Bronchial epithelial cell (primary cell): ENCODE measurements at regions not wholly inside any gene's neighbourhood (a gene's known extent, or its start where the extent isn't known, plus 50 kb on each side); places are given as distances from the start of the nearest gene placed in this dataset.

Experiments
- DNase-seq: peaks from one replicate; pipeline ENCODE4 v3.0.0-alpha.2; 2010; ENCODE audit warnings: low read depth
- FAIRE-seq: peaks from 2 replicates; lab custom pipeline; 2011; peaks lifted over from hg19 to GRCh38; lab: Jason Lieb, UNC
- H3K27me3 ChIP-seq: 2 replicates; pipeline ENCODE4 v1.5.1; 2011; ENCODE audit warnings: low read length; ENCODE audit not compliant: control insufficient read depth, insufficient read depth
- H3K36me3 ChIP-seq: 2 replicates; pipeline ENCODE4 v1.5.1; 2011; ENCODE audit warnings: low read length; ENCODE audit not compliant: control insufficient read depth, insufficient read depth
- H3K4me3 ChIP-seq: 2 replicates; pipeline ENCODE4 v1.5.1; 2011; ENCODE audit warnings: mild to moderate bottlenecking, low read depth, low read length, control low read depth
- TF ChIP-seq, protein P1 (sequence below): IDR thresholded peaks from 2 replicates; pipeline ENCODE4 v1.5.1; 2011; ENCODE audit warnings: mild to moderate bottlenecking, moderate library complexity, low read length, control low read depth, inconsistent platforms; ENCODE audit not compliant: insufficient read depth, severe bottlenecking

DNA sequence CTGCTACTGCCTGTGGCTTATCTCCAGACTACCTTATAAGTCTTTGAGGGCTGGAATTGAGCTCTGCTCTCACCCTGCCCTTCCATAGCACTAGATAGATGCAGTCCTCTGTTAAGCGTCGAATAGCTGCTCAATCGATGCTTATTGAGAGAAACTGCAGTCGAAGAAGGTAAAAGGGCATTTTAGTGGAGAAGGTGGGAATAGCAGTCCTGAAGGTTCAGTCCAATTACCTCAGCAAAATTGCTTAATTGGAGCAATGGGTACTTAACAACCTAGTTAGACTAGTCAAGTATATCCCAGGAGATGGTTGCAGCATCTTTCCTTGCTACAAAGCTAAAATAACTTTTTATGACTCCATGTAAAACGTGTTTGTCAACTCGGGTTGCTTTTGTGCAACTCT, 66.8 kb upstream of the NT5E start:
- FAIRE-seq (no peak), DNase-seq (no peak)
- H3K36me3 ChIP-seq, result no peaks in the 10 kb centered on the region
- TF ChIP-seq, protein P1, sequence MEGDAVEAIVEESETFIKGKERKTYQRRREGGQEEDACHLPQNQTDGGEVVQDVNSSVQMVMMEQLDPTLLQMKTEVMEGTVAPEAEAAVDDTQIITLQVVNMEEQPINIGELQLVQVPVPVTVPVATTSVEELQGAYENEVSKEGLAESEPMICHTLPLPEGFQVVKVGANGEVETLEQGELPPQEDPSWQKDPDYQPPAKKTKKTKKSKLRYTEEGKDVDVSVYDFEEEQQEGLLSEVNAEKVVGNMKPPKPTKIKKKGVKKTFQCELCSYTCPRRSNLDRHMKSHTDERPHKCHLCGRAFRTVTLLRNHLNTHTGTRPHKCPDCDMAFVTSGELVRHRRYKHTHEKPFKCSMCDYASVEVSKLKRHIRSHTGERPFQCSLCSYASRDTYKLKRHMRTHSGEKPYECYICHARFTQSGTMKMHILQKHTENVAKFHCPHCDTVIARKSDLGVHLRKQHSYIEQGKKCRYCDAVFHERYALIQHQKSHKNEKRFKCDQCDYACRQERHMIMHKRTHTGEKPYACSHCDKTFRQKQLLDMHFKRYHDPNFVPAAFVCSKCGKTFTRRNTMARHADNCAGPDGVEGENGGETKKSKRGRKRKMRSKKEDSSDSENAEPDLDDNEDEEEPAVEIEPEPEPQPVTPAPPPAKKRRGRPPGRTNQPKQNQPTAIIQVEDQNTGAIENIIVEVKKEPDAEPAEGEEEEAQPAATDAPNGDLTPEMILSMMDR, result no peak
- H3K27me3 ChIP-seq, result no peaks in the 10 kb centered on the region
- no peak overlapping the region for H3K4me3 ChIP-seq

DNA sequence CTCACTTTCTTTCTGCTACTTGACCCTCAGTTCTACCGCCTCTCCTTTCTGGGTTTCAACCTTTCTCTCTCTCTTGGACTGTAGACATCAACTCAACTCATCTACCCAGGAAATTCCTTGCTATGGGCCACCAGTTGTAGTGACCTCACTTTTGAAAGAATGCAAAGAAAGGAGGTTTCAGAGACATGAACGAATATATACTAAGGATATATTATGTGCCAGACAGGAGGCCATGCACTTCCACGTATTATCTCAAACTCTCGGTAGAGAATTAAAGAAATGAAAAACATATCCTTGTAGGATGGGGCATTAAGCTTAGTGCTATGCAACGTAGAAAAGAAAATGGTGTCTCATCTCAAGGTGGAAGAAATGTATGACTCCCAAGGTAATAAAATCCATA, 67.3 kb upstream of the NT5E start:
- FAIRE-seq, result no peak
- no peak for DNase-seq
- Histone ChIP-seq H3K27me3 (no peaks in the 10 kb centered on the region), H3K4me3 (no peak overlapping the region), H3K36me3 (no peaks in the 10 kb centered on the region)
- TF ChIP-seq, protein P1, result no peak

DNA sequence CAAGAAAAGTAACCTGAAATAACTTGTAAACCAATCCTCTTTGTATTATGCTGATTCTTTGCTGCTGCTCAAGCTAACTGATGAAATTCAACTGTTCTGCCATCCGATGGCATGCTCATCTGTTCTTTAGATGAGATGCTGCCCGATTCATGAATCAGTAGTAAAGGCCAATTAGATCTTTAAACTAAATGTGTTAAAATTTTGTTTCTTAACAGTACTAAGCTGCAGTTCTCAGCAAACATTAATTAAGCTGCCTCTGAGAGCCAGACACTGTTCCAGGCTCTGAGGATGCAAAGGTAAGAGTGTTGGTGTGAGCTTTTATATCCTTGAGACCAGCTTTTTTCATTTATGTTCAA, 77.0 kb upstream of the NT5E start:
- DNase-seq (no peak), FAIRE-seq (no peak)
- no peaks in the 10 kb centered on the region for H3K27me3 ChIP-seq
- TF ChIP-seq, protein P1, result no peak
- H3K36me3 ChIP-seq, result no peaks in the 10 kb centered on the region
- H3K4me3 ChIP-seq, result no peak overlapping the region

DNA sequence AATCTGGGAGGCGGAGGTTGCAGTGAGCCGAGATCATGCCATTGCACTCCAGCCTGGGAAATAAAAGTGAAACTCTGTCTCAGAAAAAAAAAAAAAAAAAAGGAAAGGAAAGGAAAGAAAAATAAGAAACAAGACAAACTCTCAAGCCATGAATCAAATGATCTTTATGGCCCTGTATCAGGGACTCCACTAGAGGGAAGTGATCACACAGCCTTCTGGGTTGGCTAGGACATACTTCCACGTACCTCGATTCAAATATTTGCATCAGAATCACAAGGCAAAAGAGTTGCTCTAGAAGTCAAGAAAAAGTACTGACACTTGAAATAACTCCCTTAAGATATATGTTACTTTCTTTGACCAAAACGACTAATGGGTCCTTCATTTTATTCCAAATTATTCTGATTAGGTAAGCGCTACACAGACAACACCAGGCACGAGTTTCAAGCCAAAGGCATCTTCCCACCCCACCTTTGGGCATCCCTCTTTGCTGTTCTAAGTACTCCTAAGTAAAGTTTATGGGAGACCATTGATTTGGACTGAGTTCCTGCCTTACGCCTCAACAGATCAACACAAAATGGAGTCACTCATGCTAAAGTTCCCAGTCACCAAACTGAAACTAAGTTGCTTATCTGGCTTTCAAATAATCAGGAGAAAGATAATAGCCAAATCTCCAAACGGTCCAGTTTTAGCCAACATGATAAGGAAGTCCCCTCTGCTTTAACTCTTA, 77.5 kb upstream of the NT5E start:
- TF ChIP-seq, protein P1, result no peak
- Histone ChIP-seq H3K4me3 (no peak overlapping the region), H3K27me3 (no peaks in the 10 kb centered on the region), H3K36me3 (no peaks in the 10 kb centered on the region)
- no peak for FAIRE-seq
- DNase-seq, result no peak

DNA sequence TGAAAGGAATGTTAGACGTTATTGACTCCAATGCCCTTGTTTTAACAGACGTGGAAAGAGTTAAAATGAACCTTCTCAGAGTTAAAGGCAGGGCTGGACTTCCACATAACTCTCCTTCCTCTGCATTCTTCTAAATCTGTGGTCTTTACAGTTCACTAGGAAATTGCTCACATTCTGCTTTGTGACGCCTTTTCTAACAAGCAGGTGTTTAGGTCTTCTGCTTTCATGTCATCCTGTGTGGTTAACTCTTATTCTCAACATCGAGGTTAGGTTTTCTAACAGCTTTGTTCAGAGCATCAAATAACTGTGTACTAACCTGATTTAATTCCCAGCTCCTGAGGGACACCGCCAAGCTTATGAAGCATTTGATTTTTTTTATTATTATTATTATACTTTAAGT, 81.3 kb upstream of the NT5E start:
- DNase-seq (no peak), FAIRE-seq (no peak)
- Histone ChIP-seq H3K27me3 (no peaks in the 10 kb centered on the region), H3K36me3 (no peaks in the 10 kb centered on the region), H3K4me3 (no peak overlapping the region)
- TF ChIP-seq, protein P1, result no peak

DNA sequence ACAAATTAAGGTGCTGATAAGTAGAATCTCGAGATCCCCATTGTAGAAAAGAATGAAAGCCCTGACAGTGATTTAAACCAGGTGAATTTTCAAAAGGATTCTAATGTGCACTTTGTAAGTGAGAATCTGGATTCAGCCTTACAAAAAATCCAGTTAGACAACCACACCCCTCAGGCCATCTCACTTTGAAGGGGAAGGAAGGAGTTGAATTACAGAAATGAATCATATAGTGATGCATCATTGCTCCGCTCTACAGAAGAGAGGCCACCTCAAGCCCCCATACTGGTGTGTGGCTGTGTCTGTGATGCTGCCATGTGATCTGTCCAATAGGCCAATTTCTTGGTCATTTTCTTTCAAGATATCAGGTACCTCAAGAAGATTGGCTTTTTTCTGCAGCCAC, 85.5 kb upstream of the NT5E start:
- Histone ChIP-seq H3K4me3 (no peak overlapping the region), H3K36me3 (no peaks in the 10 kb centered on the region), H3K27me3 (no peaks in the 10 kb centered on the region)
- DNase-seq (peak; percentile 95), FAIRE-seq (no peak)
- TF ChIP-seq, protein P1, result no peak
